ENCODE measurements at regions not wholly inside any gene's neighbourhood (a gene's known extent, or its start where the extent isn't known, plus 50 kb on each side); places are given as distances from the start of the nearest gene placed in this dataset.

DNA sequence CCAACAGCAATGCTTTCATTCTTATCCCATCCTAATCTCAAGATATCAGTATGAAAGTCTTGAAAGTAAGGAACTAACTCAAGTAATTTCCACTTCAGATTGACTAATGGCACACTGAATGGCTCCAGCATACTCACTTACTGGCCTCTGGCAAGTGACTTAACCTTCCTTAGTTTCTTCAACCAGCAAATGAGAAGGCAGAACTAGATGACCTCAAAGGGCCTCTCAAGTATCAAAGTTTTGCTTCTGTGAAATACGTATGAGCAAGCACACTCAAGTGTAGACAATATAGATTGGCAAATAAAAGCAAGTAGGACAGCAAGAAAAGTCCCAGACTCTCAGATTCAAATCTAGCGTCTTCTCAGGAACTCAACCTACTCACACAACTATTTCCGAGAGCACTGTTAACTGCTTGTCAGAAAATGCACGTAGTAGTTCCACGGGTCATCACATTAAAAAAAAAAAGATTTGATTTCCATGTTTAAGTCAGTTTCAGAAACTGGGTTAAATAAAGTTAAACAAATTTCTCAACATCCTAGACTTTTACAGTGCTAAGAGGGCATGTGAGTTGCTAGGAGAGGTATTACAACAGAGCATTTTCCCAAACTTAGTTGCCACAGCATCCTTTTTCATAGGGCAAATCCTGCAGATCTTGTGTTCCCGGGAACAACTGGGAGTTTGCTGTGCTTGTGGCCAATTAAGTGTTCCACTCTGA, 276.9 kb upstream of the KLF14 start:
- DNase-seq: no peak

DNA sequence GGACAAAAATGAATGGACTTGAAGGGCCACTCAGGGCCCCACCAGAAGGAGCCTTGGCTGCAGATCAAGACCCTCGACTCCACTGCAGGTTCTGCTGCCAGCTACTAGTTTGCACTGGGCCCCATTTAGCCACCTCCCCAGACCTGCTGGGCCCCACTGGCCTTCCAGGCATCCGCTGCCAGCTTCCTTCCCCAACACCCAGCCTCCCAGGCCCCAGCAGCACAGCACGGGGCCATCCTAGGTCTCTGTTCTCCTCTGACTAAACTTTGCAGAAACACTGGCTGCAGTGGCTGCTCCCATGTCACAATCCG, 277.4 kb upstream of the KLF14 start:
- DNase-seq: peak in 50 of 58 donors; percentile 8 to 92 (median 62)

- no peak for DNase-seq
Measured at GRCh38 chr7:131011976-131012375, 278.0 kb upstream of the KLF14 start.

DNA sequence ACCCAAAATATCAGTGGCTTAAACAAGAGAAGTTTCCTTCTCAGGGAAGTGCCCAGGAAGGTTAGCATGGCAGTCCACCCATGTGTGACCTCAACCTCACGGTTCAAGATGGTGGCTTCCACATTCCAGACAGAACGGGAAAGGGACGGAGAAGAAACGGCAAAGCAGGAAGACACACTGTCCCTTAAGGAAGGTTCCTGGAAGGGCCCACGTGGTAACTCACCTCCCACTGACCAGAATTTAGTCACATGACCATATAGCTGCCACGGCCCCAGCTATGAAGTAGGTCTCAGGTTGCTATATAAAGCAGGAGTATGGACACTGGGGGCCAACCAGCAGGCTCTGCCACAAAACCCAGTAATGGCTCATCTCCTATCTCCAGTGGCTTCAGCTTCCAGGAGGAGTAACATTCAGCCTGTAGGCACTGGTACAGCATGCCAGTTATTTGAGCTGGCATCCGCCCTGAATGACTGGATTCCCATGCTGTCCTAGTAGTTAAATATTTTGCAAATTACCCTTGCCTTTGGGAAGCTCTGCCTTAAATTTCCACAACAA, 278.5 kb upstream of the KLF14 start:
- no peak for DNase-seq

- no peak for DNase-seq
Measured at GRCh38 chr7:131013716-131014115, 279.7 kb upstream of the KLF14 start.

- no peak for DNase-seq
Measured at GRCh38 chr7:131014906-131015656, 281.1 kb upstream of the KLF14 start.

GRCh38 chr7:131015657-131015958, 281.6 kb upstream of the KLF14 start:
- no peak for DNase-seq

DNA sequence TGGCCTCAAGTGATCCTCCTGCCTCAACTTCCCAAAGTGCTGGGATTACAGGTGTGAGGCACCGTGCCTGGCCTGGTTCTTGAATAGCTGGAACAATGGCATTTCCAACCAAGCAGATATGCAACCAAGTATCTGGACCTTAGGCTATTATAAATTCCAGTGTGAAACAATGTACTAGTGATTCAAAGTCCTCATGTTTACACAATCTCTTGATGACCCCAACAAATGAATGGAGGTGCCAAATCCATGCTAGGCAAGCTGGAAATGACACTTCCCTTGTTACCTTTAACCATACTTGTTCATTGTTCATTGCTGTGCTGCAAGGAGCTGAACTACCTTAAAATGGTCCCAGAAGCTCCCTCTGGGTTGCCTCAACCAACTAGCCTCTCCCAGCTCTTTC, 282.2 kb upstream of the KLF14 start:
- DNase-seq: no peak

DNA sequence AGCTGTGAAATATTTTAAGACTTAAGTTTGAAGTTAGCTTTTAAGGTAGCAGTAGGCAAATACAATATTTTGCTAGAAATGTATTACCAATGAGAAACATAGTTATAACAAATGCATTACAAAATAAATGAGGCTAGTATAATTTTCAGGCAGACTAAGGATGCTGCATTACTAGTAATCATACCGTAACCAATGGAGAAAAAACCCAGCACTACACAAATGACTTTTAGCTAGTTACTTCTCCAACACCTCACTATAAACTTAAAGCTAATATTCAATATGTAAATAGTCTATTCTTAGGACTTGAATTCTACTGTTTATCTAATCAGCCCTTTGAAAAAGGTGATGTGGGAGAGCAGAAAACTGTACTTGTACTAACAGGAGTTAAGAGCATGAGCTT, 285.3 kb upstream of the KLF14 start:
- DNase-seq: no peak

DNA sequence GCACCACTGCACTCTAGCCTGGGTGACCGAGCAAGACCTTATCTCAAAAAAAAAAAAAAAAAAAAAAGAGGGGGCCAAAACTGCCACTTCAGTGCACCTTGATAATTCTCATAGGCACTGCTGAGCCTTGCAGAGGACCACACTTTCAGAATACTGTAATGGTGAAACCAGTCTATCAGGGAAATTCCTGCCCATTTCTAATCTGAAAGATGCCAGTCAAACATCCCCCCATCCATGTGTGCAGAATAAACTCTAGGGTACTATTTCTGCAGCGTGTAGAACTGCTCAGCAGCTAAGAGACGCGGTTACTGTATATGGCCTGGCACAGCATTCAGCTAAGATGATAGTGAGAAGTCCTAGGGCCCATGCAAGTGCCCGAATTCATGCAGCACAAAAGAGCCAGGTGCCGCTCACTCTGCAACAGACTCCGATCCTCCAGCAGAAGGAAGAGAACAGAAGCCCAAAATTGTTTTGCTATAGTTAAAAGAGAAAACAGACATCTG, 286.8 kb upstream of the KLF14 start:
- DNase-seq: no peak

GRCh38 chr7:131021460-131021859, 287.5 kb upstream of the KLF14 start:
- DNase-seq: no peak

DNA sequence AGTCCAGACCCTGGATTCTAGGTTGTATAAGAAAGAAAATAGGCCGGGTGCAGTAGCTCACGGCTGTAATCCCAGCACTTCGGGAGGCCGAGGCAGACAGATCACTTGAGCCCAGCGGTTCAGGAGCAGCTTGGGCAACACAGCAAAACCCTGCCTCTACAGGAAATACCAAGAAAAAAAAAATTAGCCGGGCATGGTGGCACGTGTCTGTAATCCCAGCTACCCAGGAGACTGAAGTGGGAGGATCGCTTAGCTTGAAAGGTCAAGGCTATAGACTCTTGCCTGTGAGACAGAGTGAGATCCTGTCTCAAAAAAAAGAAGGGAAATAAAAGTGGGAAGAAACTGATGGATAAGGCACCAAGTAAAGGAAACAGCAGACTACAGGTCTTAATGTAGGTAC, 287.9 kb upstream of the KLF14 start:
- no peak for DNase-seq

- DNase-seq: no peak
Measured at GRCh38 chr7:131026297-131027000, 292.4 kb upstream of the KLF14 start.

- DNase-seq: peak in 37 of 58 donors; percentile 14 to 73 (median 35)
Measured at GRCh38 chr7:131027287-131027773, 293.3 kb upstream of the KLF14 start.

DNA sequence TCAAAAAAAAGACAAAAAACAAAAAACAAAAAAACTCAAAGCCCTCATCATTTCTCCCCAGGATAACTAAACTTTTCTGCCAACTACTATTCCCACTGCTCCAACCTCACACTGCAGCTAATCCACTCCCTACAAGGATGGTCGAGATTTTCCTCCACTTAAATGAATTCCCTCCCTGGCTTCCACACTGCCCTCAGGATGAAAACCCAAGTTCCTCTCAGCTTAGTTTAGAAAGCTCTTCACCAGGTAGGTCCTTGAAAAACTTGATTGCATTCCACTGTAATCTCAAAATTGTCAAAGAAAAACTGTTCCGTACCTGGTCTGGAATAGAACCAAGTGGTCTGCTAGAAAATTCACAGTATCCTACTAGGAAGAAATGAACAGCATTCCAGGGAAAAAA, 294.3 kb upstream of the KLF14 start:
- no peak for DNase-seq

DNA sequence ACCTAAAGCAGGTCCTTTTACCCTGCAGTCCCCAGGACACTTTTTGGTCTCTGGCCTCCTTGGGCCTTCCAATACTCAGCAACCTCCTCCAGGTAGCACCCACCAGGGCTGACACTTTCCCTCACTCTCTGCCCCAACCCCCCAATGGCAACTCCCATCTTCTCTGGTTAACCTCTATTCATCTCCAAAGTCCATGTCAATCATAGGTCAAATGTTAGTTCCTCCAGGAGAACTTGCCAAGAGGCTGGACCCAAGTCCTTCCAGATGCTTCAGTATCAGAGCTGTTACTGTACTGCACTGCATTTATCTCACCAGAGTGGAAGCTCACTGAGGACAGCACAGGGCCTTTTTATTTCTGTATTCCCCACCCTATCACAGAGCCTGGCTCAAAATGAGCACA, 295.0 kb upstream of the KLF14 start:
- DNase-seq: no peak

DNA sequence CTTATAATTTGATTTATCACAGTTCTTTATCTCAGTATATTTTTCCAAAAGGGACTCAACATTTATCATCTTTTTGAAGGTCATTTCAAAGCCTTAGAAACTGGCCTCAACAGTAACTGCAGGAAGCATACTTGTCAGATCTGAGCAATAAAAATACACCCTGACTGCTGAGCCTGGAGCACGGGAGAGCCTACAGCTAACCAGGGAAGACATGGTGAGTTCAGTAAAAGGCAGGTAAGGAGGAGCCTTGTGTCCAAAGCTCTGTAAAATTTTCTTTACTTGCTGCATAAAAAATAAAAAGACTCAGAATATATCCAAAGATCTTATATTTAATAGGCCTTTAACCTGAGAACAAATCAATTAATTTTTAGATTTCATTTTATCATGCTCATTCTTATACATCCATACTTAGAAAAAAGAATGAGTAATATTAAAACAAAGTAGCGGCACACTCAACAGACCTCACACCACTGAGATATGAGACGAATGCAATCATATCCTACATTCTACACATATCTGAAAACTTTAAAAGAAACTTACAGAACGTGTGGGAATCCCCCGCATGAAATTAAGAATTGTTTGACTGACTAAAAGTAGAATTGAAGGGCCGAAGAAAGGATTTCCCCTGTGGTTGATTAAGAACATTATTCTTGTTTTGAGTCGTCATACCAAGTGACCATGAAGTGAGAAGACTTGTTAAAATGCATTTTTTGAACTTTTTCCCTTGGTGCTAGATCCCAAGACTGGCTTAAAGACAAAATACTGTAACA, 296.4 kb upstream of the MKLN1 start:
- no peak for DNase-seq

GRCh38 chr7:131032786-131033185, 294.9 kb upstream of the MKLN1 start:
- DNase-seq: no peak

- peak in 41 of 58 donors; percentile 11 to 77 (median 42) for DNase-seq
Measured at GRCh38 chr7:131034166-131034881, 293.4 kb upstream of the MKLN1 start.

GRCh38 chr7:131035088-131035770, 292.4 kb upstream of the MKLN1 start:
- DNase-seq: no peak

Measured in anterior cingulate cortex (tissue), 58 donors.